DND-41 (cell line): ENCODE measurements at regions not wholly inside any gene's neighbourhood (a gene's known extent, or its start where the extent isn't known, plus 50 kb on each side); places are given as distances from the start of the nearest gene placed in this dataset.

ENCODE experiments used
- ATAC-seq: fragments of 200-7000 bp; cut with Tn5 transposase; 3 replicates; pipeline ENCODE4 v1.9.1; 2021; ENCODE audit warnings: low read depth; ENCODE audit not compliant: insufficient read depth
- DNase-seq: peaks from one replicate; pipeline ENCODE4 v3.0.0-alpha.2; 2020
- H2AFZ ChIP-seq: 2 replicates; pipeline ENCODE4 v1.6.0; 2012; ENCODE audit warnings: low read depth, low read length
- H3K27ac ChIP-seq: 2 replicates; pipeline ENCODE4 v1.5.1; 2012; ENCODE audit warnings: low read length, inconsistent platforms
- H3K27me3 ChIP-seq: fragments of 200-600 bp; sonication (generic); 2 replicates; pipeline ENCODE4 v1.6.0; 2012; ENCODE audit warnings: low read length, mild to moderate bottlenecking, inconsistent platforms; ENCODE audit not compliant: insufficient read depth, poor library complexity
- H3K36me3 ChIP-seq: 2 replicates; pipeline ENCODE4 v1.5.1; 2012; ENCODE audit warnings: low read length, inconsistent platforms; ENCODE audit not compliant: insufficient read depth
- H3K4me1 ChIP-seq: 2 replicates; pipeline ENCODE4 v1.5.1; 2012; ENCODE audit warnings: mild to moderate bottlenecking, low read length; ENCODE audit not compliant: insufficient read depth
- H3K4me2 ChIP-seq: 2 replicates; pipeline ENCODE4 v1.6.0; 2012; ENCODE audit warnings: mild to moderate bottlenecking, moderate library complexity, low read length, inconsistent platforms; ENCODE audit not compliant: insufficient read depth
- H3K4me3 ChIP-seq, 2 experiments: fragments of 200-600 bp in 1 of 2; shearing (Covaris generic) in 1 of 2; 2 replicates each; pipeline ENCODE4 v1.5.1; 2012 to 2016; ENCODE audit warnings: inconsistent platforms in 2 of 2, low read length in 2 of 2, mild to moderate bottlenecking in 2 of 2, low read depth in 1 of 2, moderate library complexity in 1 of 2
- H3K79me2 ChIP-seq: 2 replicates; pipeline ENCODE4 v1.6.0; 2012; ENCODE audit warnings: low read length, inconsistent platforms; ENCODE audit not compliant: insufficient read depth
- H3K9ac ChIP-seq: 2 replicates; pipeline ENCODE4 v1.6.0; 2012; ENCODE audit warnings: low read depth, mild to moderate bottlenecking, inconsistent platforms, low read length, moderate library complexity
- H3K9me3 ChIP-seq: 2 replicates; pipeline ENCODE4 v1.5.1; 2012; ENCODE audit warnings: low read length, moderate library complexity, mild to moderate bottlenecking, inconsistent platforms; ENCODE audit not compliant: insufficient read depth, severe bottlenecking
- H4K20me1 ChIP-seq: 2 replicates; pipeline ENCODE4 v1.6.0; 2012; ENCODE audit warnings: low read length; ENCODE audit not compliant: insufficient read depth
- EZH2 ChIP-seq: IDR thresholded peaks from 3 replicates; pipeline ENCODE4 v1.6.1; 2012; ENCODE audit warnings: borderline replicate concordance, low read depth, mild to moderate bottlenecking, moderate library complexity, low read length, inconsistent platforms; ENCODE audit not compliant: severe bottlenecking
- TF ChIP-seq, protein P1 (sequence below): IDR thresholded peaks from 2 replicates; pipeline ENCODE4 v1.5.1; 2012; ENCODE audit warnings: borderline replicate concordance, low read length, moderate library complexity, mild to moderate bottlenecking; ENCODE audit not compliant: poor library complexity, severe bottlenecking; ENCODE audit errors: extremely low read depth

DNA sequence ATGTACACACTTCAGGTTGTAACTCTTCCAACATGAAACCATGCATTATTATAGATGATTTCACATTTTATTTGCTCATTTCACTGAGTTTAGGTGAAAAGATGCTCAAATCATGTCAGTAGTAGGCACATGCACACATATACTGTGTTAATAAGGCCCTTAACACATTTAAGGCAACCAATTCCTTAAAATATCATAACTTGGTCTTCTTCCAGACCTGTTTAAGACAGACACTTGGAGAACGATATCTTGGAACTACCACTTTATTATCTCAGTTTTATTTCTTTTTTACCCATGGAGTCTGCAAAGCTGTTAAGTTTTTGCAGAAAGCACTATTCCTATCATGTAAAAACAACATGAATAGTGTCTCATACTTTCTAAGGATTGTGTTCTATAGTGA, 395.2 kb upstream of the MIR17HG start:
- Histone ChIP-seq H3K4me2 (no peak overlapping the region), H3K9ac (no peak overlapping the region), H3K4me3 (no peak overlapping the region), H3K27me3 (no peaks in the 10 kb centered on the region), H3K4me1 (no peaks in the 10 kb centered on the region), H2AFZ (no peak overlapping the region), H3K36me3 (no peaks in the 10 kb centered on the region), H3K27ac (no peak overlapping the region), H3K9me3 (no peaks in the 10 kb centered on the region), H4K20me1 (no peaks in the 10 kb centered on the region), H3K79me2 (no peaks in the 10 kb centered on the region)
- ATAC-seq: no peak
- TF ChIP-seq, protein P1, sequence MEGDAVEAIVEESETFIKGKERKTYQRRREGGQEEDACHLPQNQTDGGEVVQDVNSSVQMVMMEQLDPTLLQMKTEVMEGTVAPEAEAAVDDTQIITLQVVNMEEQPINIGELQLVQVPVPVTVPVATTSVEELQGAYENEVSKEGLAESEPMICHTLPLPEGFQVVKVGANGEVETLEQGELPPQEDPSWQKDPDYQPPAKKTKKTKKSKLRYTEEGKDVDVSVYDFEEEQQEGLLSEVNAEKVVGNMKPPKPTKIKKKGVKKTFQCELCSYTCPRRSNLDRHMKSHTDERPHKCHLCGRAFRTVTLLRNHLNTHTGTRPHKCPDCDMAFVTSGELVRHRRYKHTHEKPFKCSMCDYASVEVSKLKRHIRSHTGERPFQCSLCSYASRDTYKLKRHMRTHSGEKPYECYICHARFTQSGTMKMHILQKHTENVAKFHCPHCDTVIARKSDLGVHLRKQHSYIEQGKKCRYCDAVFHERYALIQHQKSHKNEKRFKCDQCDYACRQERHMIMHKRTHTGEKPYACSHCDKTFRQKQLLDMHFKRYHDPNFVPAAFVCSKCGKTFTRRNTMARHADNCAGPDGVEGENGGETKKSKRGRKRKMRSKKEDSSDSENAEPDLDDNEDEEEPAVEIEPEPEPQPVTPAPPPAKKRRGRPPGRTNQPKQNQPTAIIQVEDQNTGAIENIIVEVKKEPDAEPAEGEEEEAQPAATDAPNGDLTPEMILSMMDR: no peak
- TF ChIP-seq EZH2: no peak
- DNase-seq: no peak

DNA sequence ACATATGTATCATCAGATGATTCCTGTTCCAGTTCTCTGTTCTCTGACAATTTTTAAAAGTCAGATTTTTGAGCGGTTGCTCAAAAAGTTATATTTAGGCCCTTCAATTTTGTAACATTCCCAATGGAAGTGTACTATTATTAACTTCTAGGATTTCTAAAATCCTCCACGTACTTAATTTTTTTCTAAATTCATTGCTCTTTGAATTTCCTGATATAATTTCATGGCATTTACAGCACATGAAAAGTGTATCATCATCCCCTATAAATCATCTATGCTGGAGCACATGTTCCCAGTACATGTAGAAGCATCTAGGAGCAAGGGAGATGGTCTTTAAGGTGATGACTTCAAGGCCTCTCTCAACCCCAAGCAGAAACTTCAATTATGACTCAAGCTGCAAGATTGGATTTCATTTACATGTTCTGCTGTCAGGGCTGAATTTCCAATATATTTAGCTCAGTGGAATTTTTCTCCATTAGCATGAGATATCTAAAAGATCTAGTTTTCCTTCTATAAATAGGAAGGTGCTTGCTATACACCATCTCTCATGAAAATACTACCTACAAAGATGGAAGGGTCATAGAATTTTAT, 392.8 kb upstream of the MIR17HG start:
- DNase-seq (no peak), ATAC-seq (no peak)
- Histone ChIP-seq H3K9ac (no peak overlapping the region), H3K36me3 (no peaks in the 10 kb centered on the region), H3K4me1 (no peaks in the 10 kb centered on the region), H3K27me3 (no peaks in the 10 kb centered on the region), H3K27ac (no peak overlapping the region), H2AFZ (no peak overlapping the region), H4K20me1 (no peaks in the 10 kb centered on the region), H3K4me2 (no peak overlapping the region), H3K4me3 (no peak overlapping the region), H3K79me2 (no peaks in the 10 kb centered on the region), H3K9me3 (no peaks in the 10 kb centered on the region)
- no peak for TF ChIP-seq EZH2
- TF ChIP-seq, protein P1: no peak

DNA sequence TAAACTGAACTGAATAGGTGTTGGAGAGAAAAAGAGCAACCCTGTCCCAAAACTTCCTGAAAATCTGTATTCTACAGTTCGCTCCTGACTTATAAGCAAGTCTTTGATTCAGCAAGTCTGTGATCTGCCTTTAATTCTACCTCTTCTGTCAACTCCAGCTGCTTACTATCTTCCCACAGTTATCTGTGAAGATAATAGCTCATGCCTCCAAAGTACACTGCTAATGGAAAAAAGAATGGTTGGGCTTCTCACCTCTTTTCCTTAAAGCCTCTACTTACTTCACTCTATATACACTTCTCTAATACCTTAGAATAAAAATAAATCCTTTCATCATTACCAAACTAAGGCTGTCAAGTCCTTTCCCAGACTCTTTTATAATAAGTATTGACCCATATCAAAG, 391.5 kb upstream of the MIR17HG start:
- Histone ChIP-seq H3K4me1 (no peaks in the 10 kb centered on the region), H4K20me1 (no peaks in the 10 kb centered on the region), H3K9me3 (no peaks in the 10 kb centered on the region), H3K36me3 (no peaks in the 10 kb centered on the region), H3K27me3 (no peaks in the 10 kb centered on the region), H3K9ac (no peak overlapping the region), H3K4me2 (no peak overlapping the region), H2AFZ (no peak overlapping the region), H3K27ac (no peak overlapping the region), H3K79me2 (no peaks in the 10 kb centered on the region), H3K4me3 (no peak overlapping the region)
- no peak for DNase-seq
- ATAC-seq: no peak
- no peak for TF ChIP-seq EZH2
- TF ChIP-seq, protein P1: no peak

DNA sequence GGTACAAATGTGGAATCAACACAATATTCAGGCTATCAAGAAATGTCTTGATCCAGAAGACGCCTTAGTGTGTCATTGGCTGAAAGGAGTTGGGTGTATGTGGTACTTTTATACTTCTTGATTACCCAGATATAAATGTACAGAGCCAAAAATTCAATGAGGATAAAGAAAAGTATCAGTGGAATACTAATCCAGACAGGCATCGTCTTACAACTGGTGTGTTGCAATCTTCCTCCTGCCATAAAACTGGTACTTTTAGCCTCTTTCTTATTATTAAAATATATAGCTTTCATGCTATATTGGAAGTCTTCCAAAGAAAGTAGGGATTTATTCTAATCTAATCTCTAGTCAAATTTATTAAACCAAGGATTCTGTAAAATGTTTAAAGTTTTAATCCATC, 388.6 kb upstream of the MIR17HG start:
- H3K27ac ChIP-seq: no peak overlapping the region
- no peak overlapping the region for H2AFZ ChIP-seq
- H3K4me1 ChIP-seq: no peaks in the 10 kb centered on the region
- H3K4me2 ChIP-seq: no peak overlapping the region
- H3K79me2 ChIP-seq: no peaks in the 10 kb centered on the region
- H4K20me1 ChIP-seq: no peaks in the 10 kb centered on the region
- H3K9ac ChIP-seq: no peak overlapping the region
- ATAC-seq: no peak
- H3K9me3 ChIP-seq: no peaks in the 10 kb centered on the region
- no peaks in the 10 kb centered on the region for H3K27me3 ChIP-seq
- no peaks in the 10 kb centered on the region for H3K36me3 ChIP-seq
- no peak for DNase-seq
- H3K4me3 ChIP-seq: no peak overlapping the region
- no peak for TF ChIP-seq EZH2
- TF ChIP-seq, protein P1: no peak
